Peyer's patch (tissue), 4 donors: ENCODE measurements at regions not wholly inside any gene's neighbourhood (a gene's known extent, or its start where the extent isn't known, plus 50 kb on each side); places are given as distances from the start of the nearest gene placed in this dataset.

Experiments used
- CTCF ChIP-seq, 6 experiments: fragments of 450-650 bp in 4 of 6; fragments of 200-600 bp in 2 of 6; sonication (generic) in 1 of 6; IDR thresholded peaks; one replicate each; pipeline ENCODE4 v1.5.1; 2017 to 2019; ENCODE audit warnings: antibody characterized with exemption in 6 of 6, mild to moderate bottlenecking in 3 of 6, moderate library complexity in 1 of 6
- POLR2A ChIP-seq, 2 donors: fragments of 450-650 bp; IDR thresholded peaks; one replicate each; pipeline ENCODE4 v1.5.1; 2017; ENCODE audit warnings: antibody characterized with exemption in 2 of 2, mild to moderate bottlenecking in 2 of 2, moderate library complexity in 2 of 2

DNA sequence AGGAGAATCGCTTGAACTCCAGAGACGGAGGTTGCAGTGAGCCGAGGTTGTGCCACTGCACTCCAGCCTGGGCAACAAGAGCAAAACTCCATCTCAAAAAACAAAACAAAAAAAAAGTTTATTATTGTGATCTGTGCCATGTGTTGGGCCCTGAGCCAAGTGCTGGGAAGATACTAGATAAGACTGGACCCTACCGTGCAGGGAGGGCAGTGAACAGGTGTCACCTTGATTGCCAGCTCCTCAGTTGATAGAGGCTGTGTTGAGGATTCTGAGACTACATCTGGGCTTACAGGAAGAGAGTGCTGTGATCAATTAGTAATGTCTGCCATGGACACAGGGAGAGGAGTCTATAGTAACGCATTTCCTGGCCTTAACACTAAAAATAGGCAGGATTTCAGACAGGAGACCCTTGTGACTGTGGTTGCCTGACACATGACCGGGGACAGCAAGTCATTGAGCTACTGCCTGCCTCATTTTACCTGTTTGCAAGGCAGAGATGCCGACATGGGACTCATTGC, 201.5 kb downstream of the C9orf50 start:
- TF ChIP-seq CTCF (IDR thresholded peaks at IDR 0.05) = no peak
- TF ChIP-seq POLR2A (IDR thresholded peaks at IDR 0.05) = no peak
